K562 (cell line): ENCODE measurements at regions not wholly inside any gene's neighbourhood (a gene's known extent, or its start where the extent isn't known, plus 50 kb on each side); places are given as distances from the start of the nearest gene placed in this dataset.

ENCODE experiments used
- ATAC-seq: fragments of 200-7000 bp; cut with Tn5 transposase; 3 replicates; pipeline ENCODE4 v1.9.1; 2020; ENCODE audit warnings: moderate library complexity
- BruUV-seq: library from RNA; stranded (reverse); fragments of 400-500 nt; replicated peaks from 2 replicates; lab custom pipeline; 2021; lab: Mats Ljungman, UMichigan
- CTCF ChIA-PET: fragments of 300-600 bp; formaldehyde crosslinking; extraction: SDS; loops from one replicate; lab custom pipeline; 2021; ENCODE audit warnings: low intra/inter-chr PET ratio; lab: Yijun Ruan, JAX
- POLR2A ChIA-PET: fragments of 300-600, 350-650 bp; sonication (Branson Sonifier 250); formaldehyde crosslinking; extraction: SDS; loops from one replicate; lab custom pipeline; 2021; ENCODE audit warnings: antibody characterized with exemption, inconsistent platforms; lab: Yijun Ruan, JAX
- DNase-seq, 4 experiments: peaks; one replicate each; pipeline versions ENCODE4 v3.0.0 to v3.0.0-alpha.2; 2011 to 2018; ENCODE audit warnings: low spot score in 3 of 4, mixed read lengths in 3 of 4; ENCODE audit errors: extremely low read depth in 1 of 4
- FAIRE-seq: peaks from 2 replicates; lab custom pipeline; 2011; peaks lifted over from hg19 to GRCh38; lab: Jason Lieb, UNC
- H2AFZ ChIP-seq: 2 replicates; pipeline ENCODE4 v1.6.0; 2011; ENCODE audit warnings: low read depth, low read length, control low read depth, inconsistent platforms
- H3K27ac ChIP-seq: fragments of 200-600 bp; 3 replicates; pipeline ENCODE4 v1.8.0; 2011; ENCODE audit warnings: low read depth, mild to moderate bottlenecking, control low read depth, inconsistent platforms, low read length, moderate library complexity, mixed read lengths; ENCODE audit errors: extremely low read depth
- H3K27me3 ChIP-seq, 2 experiments: fragments of 300-600 bp in 1 of 2; 2 replicates in 1 of 2; 3 replicates in 1 of 2; pipeline versions ENCODE4 v1.6.0 to v1.8.0; 2011; ENCODE audit warnings: inconsistent platforms in 2 of 2, low read length in 2 of 2, mild to moderate bottlenecking in 1 of 2, mixed read lengths in 1 of 2, moderate library complexity in 1 of 2; ENCODE audit not compliant: control insufficient read depth in 2 of 2, insufficient read depth in 2 of 2
- H3K36me3 ChIP-seq: fragments of 300-600 bp; 3 replicates; pipeline ENCODE4 v1.8.0; 2011; ENCODE audit warnings: mild to moderate bottlenecking, low read length, inconsistent platforms; ENCODE audit not compliant: control insufficient read depth, insufficient read depth
- H3K4me1 ChIP-seq, 2 experiments: fragments of 200-600 bp in 1 of 2; replicated peaks in 1 of 2; 2 replicates in 1 of 2; 3 replicates in 1 of 2; pipeline versions ENCODE4 v1.5.1 to v1.8.0; 2011; ENCODE audit warnings: inconsistent platforms in 2 of 2, low read length in 2 of 2, mild to moderate bottlenecking in 1 of 2, mixed read lengths in 1 of 2, moderate library complexity in 1 of 2; ENCODE audit not compliant: control insufficient read depth in 2 of 2, insufficient read depth in 2 of 2
- H3K4me2 ChIP-seq: 2 replicates; pipeline ENCODE4 v1.6.1; 2011; ENCODE audit warnings: low read length, control low read depth, inconsistent platforms, mixed read lengths; ENCODE audit not compliant: insufficient read depth
- H3K4me3 ChIP-seq: fragments of 200-600 bp; sonication (generic), shearing (Covaris generic); 2 replicates; pipeline ENCODE4 v1.5.1; 2016; ENCODE audit warnings: control low read depth, inconsistent platforms
- H3K79me2 ChIP-seq: fragments of 200-600 bp; 3 replicates; pipeline ENCODE4 v1.8.0; 2011; ENCODE audit warnings: low read length, inconsistent platforms; ENCODE audit not compliant: control insufficient read depth, insufficient read depth
- H3K9ac ChIP-seq, 2 experiments: 2 replicates each; pipeline versions ENCODE4 v1.6.0 to v1.6.1; 2011; ENCODE audit warnings: low read depth in 2 of 2, low read length in 2 of 2, control low read depth in 1 of 2, inconsistent platforms in 1 of 2, mild to moderate bottlenecking in 1 of 2, mixed read lengths in 1 of 2; ENCODE audit not compliant: insufficient read depth in 1 of 2
- H3K9me1 ChIP-seq: one replicate; pipeline ENCODE4 v1.6.0; 2011; ENCODE audit warnings: inconsistent platforms, mild to moderate bottlenecking, low read length, moderate library complexity; ENCODE audit not compliant: control insufficient read depth, insufficient read depth
- H3K9me3 ChIP-seq: replicated peaks from 2 replicates; pipeline ENCODE4 v1.5.1; 2011; ENCODE audit warnings: low read depth, low read length, inconsistent platforms; ENCODE audit not compliant: control insufficient read depth, insufficient read depth
- H4K20me1 ChIP-seq: replicated peaks from 2 replicates; pipeline ENCODE4 v1.6.1; 2011; ENCODE audit warnings: low read length, inconsistent platforms, mixed read lengths; ENCODE audit not compliant: control insufficient read depth, insufficient read depth
- CAMTA2 ChIP-seq: fragments of 250-450 bp; sonication (Bioruptor Pico); conservative IDR thresholded peaks from 2 replicates; pipeline ENCODE4 v1.5.1; 2022
- E2F8 ChIP-seq: fragments of 450-650 bp; IDR thresholded peaks from 2 replicates; pipeline ENCODE4 v1.7.1; 2018; ENCODE audit warnings: mild to moderate bottlenecking, low read depth; ENCODE audit not compliant: partially characterized antibody
- ELF2 ChIP-seq: fragments of 250-450 bp; sonication (Bioruptor Pico); IDR thresholded peaks from 2 replicates; pipeline ENCODE4 v1.5.0; 2021; ENCODE audit warnings: mild to moderate bottlenecking
- MTF1 ChIP-seq: fragments of 250-450 bp; sonication (Bioruptor Pico); IDR thresholded peaks from 2 replicates; pipeline ENCODE4 v1.9.0; 2021; ENCODE audit warnings: moderate library complexity, mild to moderate bottlenecking, inconsistent platforms, borderline replicate concordance
- TARDBP ChIP-seq: fragments of 450-650 bp; IDR thresholded peaks from 2 replicates; pipeline ENCODE4 v1.6.1; 2016
- TCF7L2 ChIP-seq: fragments of 150-350 bp; IDR thresholded peaks from 2 replicates; pipeline ENCODE4 v1.6.1; 2016; ENCODE audit warnings: low read depth, mild to moderate bottlenecking, low read length, moderate library complexity
- ZNF133 ChIP-seq: fragments of 250-450 bp; sonication (Bioruptor Pico); IDR thresholded peaks from 2 replicates; pipeline ENCODE4 v1.4.0; 2020; ENCODE audit warnings: mild to moderate bottlenecking
- ZNF384 ChIP-seq: IDR thresholded peaks from 2 replicates; pipeline ENCODE4 v1.6.1; 2012; ENCODE audit warnings: low read depth, low read length, improper control_type of control experiment
- WGBS: fragments of 100-300 bp; shearing (Covaris generic); methylation state at CpG from one replicate; pipeline ENCODE4 v1.1.6; 2016; ENCODE audit warnings: low coverage, mixed read lengths; ENCODE audit not compliant: insufficient coverage; ENCODE audit errors: missing lambda C conversion rate; 5-methylcytosine and 5-hydroxymethylcytosine counted together
- in situ Hi-C: fragments of 300-500 bp; cut with MboI; formaldehyde crosslinking; loops from 4 replicates; pipeline ENCODE4 v1.15.0; 2018; ENCODE audit warnings: inconsistent platforms, mixed read lengths
- intact Hi-C: fragments of 100-400 bp; cut with micrococcal nuclease; formaldehyde crosslinking; loops from 2 replicates; pipeline ENCODE4 v1.14.2; 2022

GRCh38 chr4:114476310-114476709, 122.3 kb upstream of the UGT8 start:
- no peak for TF ChIP-seq TARDBP
- TF ChIP-seq ZNF384, result no peak
- no peak for TF ChIP-seq MTF1 (CRISPR knock-in tag)
- TF ChIP-seq E2F8, result no peak
- no peak for TF ChIP-seq CAMTA2
- TF ChIP-seq ELF2 (CRISPR knock-in tag), result no peak
- TF ChIP-seq TCF7L2, result no peak
- no peak for TF ChIP-seq ZNF133 (CRISPR knock-in tag)
- intact Hi-C loops (no loop called here), in situ Hi-C loops (no loop called here)
- ChIA-PET POLR2A (no interaction called here), CTCF (no interaction called here)
- H3K9ac ChIP-seq, result no peak overlapping the region
- H2AFZ ChIP-seq, result no peak overlapping the region
- no peak for FAIRE-seq
- no peaks in the 10 kb centered on the region for H3K9me1 ChIP-seq
- H3K4me2 ChIP-seq, result no peak overlapping the region
- no peaks in the 10 kb centered on the region for H3K36me3 ChIP-seq
- H4K20me1 ChIP-seq, result no peaks in the 10 kb centered on the region
- no peak for DNase-seq
- no peak overlapping the region for H3K27ac ChIP-seq
- no peaks in the 10 kb centered on the region for H3K4me1 ChIP-seq
- H3K9me3 ChIP-seq, result no peaks in the 10 kb centered on the region
- WGBS, result 1% methylated on average over 9 of the region's 9 CpGs
- H3K79me2 ChIP-seq, result no peaks in the 10 kb centered on the region
- BruUV-seq, result no TSS peak
- ATAC-seq, result no peak
- H3K4me3 ChIP-seq, result no peak overlapping the region
- no peaks in the 10 kb centered on the region for H3K27me3 ChIP-seq
